HL-60 (cell line): ENCODE measurements at regions not wholly inside any gene's neighbourhood (a gene's known extent, or its start where the extent isn't known, plus 50 kb on each side); places are given as distances from the start of the nearest gene placed in this dataset.

Source experiments
- DNase-seq, 2 experiments: peaks; one replicate each; pipeline ENCODE4 v3.0.0-alpha.2; 2010 to 2020; ENCODE audit warnings: low read depth in 1 of 2, low spot score in 1 of 2
- H3K27ac ChIP-seq: fragments of 250-450 bp; sonication (Bioruptor Pico); replicated peaks from 2 replicates; pipeline ENCODE4 v1.5.1; 2020; ENCODE audit warnings: mild to moderate bottlenecking, moderate library complexity
- H3K27me3 ChIP-seq: fragments of 250-450 bp; sonication (Bioruptor Pico); 2 replicates; pipeline ENCODE4 v1.5.1; 2021; ENCODE audit warnings: mild to moderate bottlenecking, moderate library complexity; ENCODE audit not compliant: insufficient read depth, poor library complexity, severe bottlenecking
- H3K4me3 ChIP-seq: replicated peaks from 2 replicates; pipeline ENCODE4 v1.5.1; 2011; ENCODE audit warnings: mild to moderate bottlenecking, control low read depth, low read length; ENCODE audit not compliant: insufficient read depth
- CTCF ChIP-seq: IDR thresholded peaks from one replicate; pipeline ENCODE4 v1.5.1; 2011; ENCODE audit warnings: low read length, control low read depth, inconsistent platforms; ENCODE audit not compliant: insufficient read depth
- GABPA ChIP-seq: IDR thresholded peaks from 2 replicates; pipeline ENCODE4 v1.6.1; 2012; ENCODE audit warnings: low read depth
- POLR2AphosphoS5 ChIP-seq: IDR thresholded peaks from 2 replicates; pipeline ENCODE4 v1.6.1; 2012; ENCODE audit warnings: low read depth
- SPI1 ChIP-seq: IDR thresholded peaks from 2 replicates; pipeline ENCODE4 v1.6.1; 2012; ENCODE audit warnings: low read depth, mild to moderate bottlenecking, borderline replicate concordance
- TF ChIP-seq, protein P1 (sequence below): IDR thresholded peaks from 2 replicates; pipeline ENCODE4 v1.6.1; 2012; ENCODE audit warnings: low read depth; ENCODE audit not compliant: insufficient replicate concordance

GRCh38 chr7:153087498-153087897, 327.9 kb downstream of the ACTR3B start:
- no peak overlapping the region for H3K4me3 ChIP-seq
- DNase-seq = no peak
- TF ChIP-seq CTCF (no peak), GABPA (no peak), SPI1 (no peak)
- TF ChIP-seq, protein P1, sequence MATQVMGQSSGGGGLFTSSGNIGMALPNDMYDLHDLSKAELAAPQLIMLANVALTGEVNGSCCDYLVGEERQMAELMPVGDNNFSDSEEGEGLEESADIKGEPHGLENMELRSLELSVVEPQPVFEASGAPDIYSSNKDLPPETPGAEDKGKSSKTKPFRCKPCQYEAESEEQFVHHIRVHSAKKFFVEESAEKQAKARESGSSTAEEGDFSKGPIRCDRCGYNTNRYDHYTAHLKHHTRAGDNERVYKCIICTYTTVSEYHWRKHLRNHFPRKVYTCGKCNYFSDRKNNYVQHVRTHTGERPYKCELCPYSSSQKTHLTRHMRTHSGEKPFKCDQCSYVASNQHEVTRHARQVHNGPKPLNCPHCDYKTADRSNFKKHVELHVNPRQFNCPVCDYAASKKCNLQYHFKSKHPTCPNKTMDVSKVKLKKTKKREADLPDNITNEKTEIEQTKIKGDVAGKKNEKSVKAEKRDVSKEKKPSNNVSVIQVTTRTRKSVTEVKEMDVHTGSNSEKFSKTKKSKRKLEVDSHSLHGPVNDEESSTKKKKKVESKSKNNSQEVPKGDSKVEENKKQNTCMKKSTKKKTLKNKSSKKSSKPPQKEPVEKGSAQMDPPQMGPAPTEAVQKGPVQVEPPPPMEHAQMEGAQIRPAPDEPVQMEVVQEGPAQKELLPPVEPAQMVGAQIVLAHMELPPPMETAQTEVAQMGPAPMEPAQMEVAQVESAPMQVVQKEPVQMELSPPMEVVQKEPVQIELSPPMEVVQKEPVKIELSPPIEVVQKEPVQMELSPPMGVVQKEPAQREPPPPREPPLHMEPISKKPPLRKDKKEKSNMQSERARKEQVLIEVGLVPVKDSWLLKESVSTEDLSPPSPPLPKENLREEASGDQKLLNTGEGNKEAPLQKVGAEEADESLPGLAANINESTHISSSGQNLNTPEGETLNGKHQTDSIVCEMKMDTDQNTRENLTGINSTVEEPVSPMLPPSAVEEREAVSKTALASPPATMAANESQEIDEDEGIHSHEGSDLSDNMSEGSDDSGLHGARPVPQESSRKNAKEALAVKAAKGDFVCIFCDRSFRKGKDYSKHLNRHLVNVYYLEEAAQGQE = no peak

GRCh38 chr7:153088601-153089000, 329.0 kb downstream of the ACTR3B start:
- TF ChIP-seq POLR2AphosphoS5 (no peak), SPI1 (peak; percentile 66)
- H3K4me3 ChIP-seq = no peak overlapping the region

More at GRCh38 chr7:153087498-153087897, 327.9 kb downstream of the ACTR3B start:
- Histone ChIP-seq H3K27me3 (no peaks in the 10 kb centered on the region), H3K27ac (no peak overlapping the region)

GRCh38 chr7:153090209-153090608, 330.7 kb downstream of the ACTR3B start:
- no peaks in the 10 kb centered on the region for H3K27me3 ChIP-seq
- TF ChIP-seq CTCF (no peak), SPI1 (no peak), POLR2AphosphoS5 (no peak), GABPA (no peak)
- TF ChIP-seq, protein P1 = no peak
- DNase-seq = no peak
- no peak overlapping the region for H3K27ac ChIP-seq
- H3K4me3 ChIP-seq = no peak overlapping the region

More at GRCh38 chr7:153088601-153089000, 329.0 kb downstream of the ACTR3B start:
- DNase-seq = peak in 1 of 2 experiments; percentile 7
- H3K27ac ChIP-seq = no peak overlapping the region
- no peaks in the 10 kb centered on the region for H3K27me3 ChIP-seq

DNA sequence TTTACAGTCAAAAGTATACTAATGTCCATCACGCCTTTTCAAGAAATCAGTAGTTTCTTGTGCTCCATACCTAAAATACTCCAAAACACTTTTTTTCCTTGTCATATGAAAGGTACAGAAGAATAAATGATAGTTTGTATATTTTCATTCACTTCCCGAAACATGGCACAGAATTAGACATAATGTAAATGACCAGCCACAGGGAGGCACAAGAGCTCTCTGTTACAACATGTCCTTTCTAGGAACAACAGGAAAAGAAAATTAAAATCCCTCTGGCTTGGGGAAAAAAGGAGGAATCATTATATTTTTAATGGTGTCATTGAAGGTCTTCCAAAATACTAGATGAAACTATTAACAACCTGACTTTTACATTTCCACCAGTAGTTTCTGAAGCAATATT, 331.2 kb downstream of the ACTR3B start:
- H3K27me3 ChIP-seq = no peaks in the 10 kb centered on the region
- no peak for DNase-seq
- TF ChIP-seq, protein P1 = no peak
- TF ChIP-seq CTCF = no peak
- no peak for TF ChIP-seq SPI1
- no peak overlapping the region for H3K4me3 ChIP-seq
- H3K27ac ChIP-seq = no peak overlapping the region
